IPS-15b (cell line): ENCODE measurements at regions not wholly inside any gene's neighbourhood (a gene's known extent, or its start where the extent isn't known, plus 50 kb on each side); places are given as distances from the start of the nearest gene placed in this dataset.
"Not testable (repeated sequence)": the region's sequence is repeated elsewhere in the genome, so short reads cannot be mapped to it uniquely, and the experiment has no call there.

Source experiments
- H3K27me3 ChIP-seq: one replicate; pipeline ENCODE4 v1.6.1; 2013; ENCODE audit warnings: low read length; ENCODE audit not compliant: control insufficient read depth, insufficient read depth
- H3K36me3 ChIP-seq: one replicate; pipeline ENCODE4 v1.6.1; 2013; ENCODE audit warnings: low read length; ENCODE audit not compliant: control insufficient read depth, insufficient read depth
- H3K4me1 ChIP-seq: one replicate; pipeline ENCODE4 v1.6.1; 2013; ENCODE audit warnings: mild to moderate bottlenecking, low read length; ENCODE audit not compliant: control insufficient read depth, insufficient read depth
- H3K4me3 ChIP-seq: one replicate; pipeline ENCODE4 v1.5.1; 2013; ENCODE audit warnings: low read depth, low read length
- H3K9ac ChIP-seq: one replicate; pipeline ENCODE4 v1.6.1; 2013; ENCODE audit warnings: low read depth, mild to moderate bottlenecking, low read length
- H3K9me3 ChIP-seq: one replicate; pipeline ENCODE4 v1.6.1; 2013; ENCODE audit warnings: mild to moderate bottlenecking, low read length; ENCODE audit not compliant: control insufficient read depth, insufficient read depth

DNA sequence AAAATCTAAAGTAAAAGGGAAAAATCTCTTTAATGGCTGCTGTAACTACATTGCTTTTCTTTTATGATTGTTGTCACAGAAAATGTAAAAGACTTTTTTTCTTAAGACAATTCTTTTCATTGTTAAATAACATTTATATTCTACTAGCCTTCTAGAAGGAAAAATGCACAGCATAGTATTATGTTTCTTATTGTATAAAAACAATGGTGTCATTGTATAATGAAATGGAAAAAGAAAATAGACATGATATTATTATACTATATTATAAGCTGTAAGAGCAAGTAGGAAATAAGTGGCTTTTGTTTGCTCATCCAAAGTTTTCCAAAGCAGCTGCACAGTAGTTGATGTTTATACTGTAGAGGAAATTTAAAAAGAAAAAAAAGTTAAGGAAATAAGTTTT is 1021.7 kb downstream of the EFNA5 start:
- Histone ChIP-seq H3K27me3 (no peaks in the 10 kb centered on the region), H3K4me1 (no peaks in the 10 kb centered on the region), H3K36me3 (no peaks in the 10 kb centered on the region), H3K4me3 (no peak overlapping the region), H3K9me3 (no peaks in the 10 kb centered on the region), H3K9ac (no peak overlapping the region)

- H3K4me1 ChIP-seq: no peaks in the 10 kb centered on the region
- no peak overlapping the region for H3K4me3 ChIP-seq
- H3K9me3 ChIP-seq: no peaks in the 10 kb centered on the region
- H3K36me3 ChIP-seq: no peaks in the 10 kb centered on the region
- no peaks in the 10 kb centered on the region for H3K27me3 ChIP-seq
- H3K9ac ChIP-seq: no peak overlapping the region
Observed at GRCh38 chr5:106648401-106648800, 1022.3 kb downstream of the EFNA5 start.

DNA sequence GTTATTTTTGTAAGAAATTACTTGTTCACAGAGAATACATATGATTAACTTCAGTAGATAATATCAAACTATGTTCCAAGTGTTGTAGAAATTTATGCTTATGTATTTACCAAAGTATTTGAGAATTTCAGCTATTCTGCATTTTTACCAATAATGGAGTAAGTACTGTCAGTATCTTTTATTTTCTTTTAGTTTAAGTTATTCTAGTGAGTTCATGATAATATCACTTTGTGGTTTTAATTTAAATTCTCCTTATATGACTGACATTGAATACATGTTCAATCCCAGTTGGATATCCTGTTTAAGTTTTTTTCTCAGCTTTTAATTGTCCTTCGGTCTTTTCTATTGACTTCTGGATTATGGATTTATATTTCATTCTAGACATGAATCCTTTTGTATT is 1024.6 kb downstream of the EFNA5 start:
- no peaks in the 10 kb centered on the region for H3K4me1 ChIP-seq
- H3K4me3 ChIP-seq: no peak overlapping the region
- no peak overlapping the region for H3K9ac ChIP-seq
- no peaks in the 10 kb centered on the region for H3K27me3 ChIP-seq
- H3K9me3 ChIP-seq: no peaks in the 10 kb centered on the region
- no peaks in the 10 kb centered on the region for H3K36me3 ChIP-seq

DNA sequence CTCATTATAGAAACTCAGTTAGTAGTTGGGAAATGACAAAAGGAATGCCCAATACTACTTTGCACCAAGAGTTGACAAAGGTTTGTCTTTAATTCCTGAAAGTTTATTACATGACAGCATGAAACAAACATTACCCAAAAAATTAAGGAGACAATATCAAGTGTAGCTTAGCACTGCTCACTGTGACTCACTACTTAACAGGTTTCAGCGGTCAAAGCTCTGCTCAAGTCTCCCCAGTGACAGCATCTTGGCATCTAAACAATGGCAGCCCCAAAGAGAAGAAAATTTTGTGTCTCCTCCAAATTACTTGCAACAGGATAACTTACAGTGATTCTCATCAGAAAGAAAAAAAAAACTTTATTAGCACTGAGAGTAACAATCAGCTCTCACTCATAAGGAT is 1030.2 kb downstream of the EFNA5 start:
- H3K27me3 ChIP-seq: no peaks in the 10 kb centered on the region
- H3K36me3 ChIP-seq: no peaks in the 10 kb centered on the region
- H3K4me3 ChIP-seq: no peak overlapping the region
- no peaks in the 10 kb centered on the region for H3K4me1 ChIP-seq
- no peak overlapping the region for H3K9ac ChIP-seq
- H3K9me3 ChIP-seq: no peaks in the 10 kb centered on the region

- Histone ChIP-seq H3K4me3 (no peak overlapping the region), H3K9ac (no peak overlapping the region), H3K36me3 (no peaks in the 10 kb centered on the region), H3K27me3 (no peaks in the 10 kb centered on the region), H3K4me1 (no peaks in the 10 kb centered on the region), H3K9me3 (no peaks in the 10 kb centered on the region)
Observed at GRCh38 chr5:106639488-106639887, 1031.2 kb downstream of the EFNA5 start.

GRCh38 chr5:106637275-106637674 is 1033.5 kb downstream of the EFNA5 start:
- Histone ChIP-seq H3K4me3 (no peak overlapping the region), H3K9me3 (no peaks in the 10 kb centered on the region), H3K4me1 (no peaks in the 10 kb centered on the region), H3K27me3 (no peaks in the 10 kb centered on the region), H3K9ac (no peak overlapping the region), H3K36me3 (no peaks in the 10 kb centered on the region)

DNA sequence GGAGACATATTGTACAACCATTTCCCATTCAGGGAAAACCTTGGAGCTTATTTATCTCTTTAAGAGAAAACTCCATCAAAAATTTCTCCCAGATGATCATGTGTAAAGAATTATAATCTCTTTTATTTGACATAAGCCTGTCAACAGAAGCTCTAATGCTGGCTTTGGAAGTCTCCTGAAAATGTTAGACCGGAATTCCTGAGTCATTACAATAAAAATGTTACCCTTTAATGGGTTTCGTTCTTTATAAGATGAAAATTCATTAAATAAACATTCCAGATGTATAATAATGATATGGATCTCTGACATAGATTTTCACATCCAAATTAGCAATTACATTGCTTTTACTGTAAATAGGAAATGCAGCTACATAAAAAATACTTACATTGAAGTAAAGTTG is 1036.4 kb downstream of the EFNA5 start:
- H3K36me3 ChIP-seq: no peaks in the 10 kb centered on the region
- H3K4me3 ChIP-seq: no peak overlapping the region
- H3K9ac ChIP-seq: no peak overlapping the region
- H3K4me1 ChIP-seq: no peaks in the 10 kb centered on the region
- no peaks in the 10 kb centered on the region for H3K9me3 ChIP-seq
- no peaks in the 10 kb centered on the region for H3K27me3 ChIP-seq

DNA sequence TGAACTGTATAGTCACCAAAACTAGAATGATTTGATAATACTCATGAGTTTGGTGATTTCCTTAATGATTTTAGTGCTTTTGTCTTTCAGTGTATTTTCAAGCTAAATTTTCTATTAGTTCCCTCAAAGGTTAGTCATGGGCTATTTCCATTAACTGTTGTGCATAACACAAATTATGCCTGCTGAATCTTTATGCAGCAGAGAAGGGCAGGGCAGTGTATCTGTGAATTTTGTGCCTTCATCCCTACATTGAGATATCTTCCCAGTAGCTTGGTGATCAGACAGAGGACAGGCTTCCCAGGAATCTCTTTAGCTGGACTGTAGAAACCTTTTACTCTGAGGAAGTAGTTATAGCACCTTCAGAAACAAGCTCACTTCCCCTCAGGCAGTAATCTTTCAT is 1036.9 kb downstream of the EFNA5 start:
- no peaks in the 10 kb centered on the region for H3K27me3 ChIP-seq
- H3K9me3 ChIP-seq: no peaks in the 10 kb centered on the region
- no peak overlapping the region for H3K4me3 ChIP-seq
- H3K9ac ChIP-seq: no peak overlapping the region
- H3K4me1 ChIP-seq: no peaks in the 10 kb centered on the region
- H3K36me3 ChIP-seq: no peaks in the 10 kb centered on the region

- not testable (repeated sequence) for H3K36me3 ChIP-seq, H3K9me3 ChIP-seq, H3K4me1 ChIP-seq, H3K9ac ChIP-seq, H3K27me3 ChIP-seq, H3K4me3 ChIP-seq
Observed at GRCh38 chr5:106628456-106628855, 1042.3 kb downstream of the EFNA5 start.

DNA sequence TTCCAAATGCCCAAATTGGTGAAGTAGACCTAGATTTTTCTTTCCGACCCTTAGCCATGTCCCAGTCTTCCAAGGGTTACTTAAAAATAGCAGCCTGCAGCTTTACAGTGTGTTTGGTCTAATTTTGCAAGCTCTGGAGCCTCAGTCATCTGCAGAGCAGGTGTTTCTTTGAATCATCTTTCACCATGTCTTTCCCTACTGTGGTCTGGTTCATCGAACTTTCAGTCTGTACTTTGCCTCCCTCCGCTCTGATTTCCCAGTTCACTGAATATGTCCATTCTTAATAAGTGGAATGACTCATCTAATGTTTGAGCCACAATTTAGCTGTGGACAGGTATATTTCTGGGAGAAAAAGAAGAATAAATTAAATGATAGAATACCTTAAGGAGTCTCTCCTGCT is 1060.7 kb downstream of the EFNA5 start:
- no peaks in the 10 kb centered on the region for H3K4me1 ChIP-seq
- no peaks in the 10 kb centered on the region for H3K27me3 ChIP-seq
- no peak overlapping the region for H3K9ac ChIP-seq
- no peak overlapping the region for H3K4me3 ChIP-seq
- H3K36me3 ChIP-seq: no peaks in the 10 kb centered on the region
- H3K9me3 ChIP-seq: no peaks in the 10 kb centered on the region

GRCh38 chr5:106601620-106602019 is 1069.1 kb downstream of the EFNA5 start:
- Histone ChIP-seq H3K27me3 (no peaks in the 10 kb centered on the region), H3K4me1 (no peaks in the 10 kb centered on the region), H3K36me3 (no peaks in the 10 kb centered on the region), H3K9ac (no peak overlapping the region), H3K9me3 (no peaks in the 10 kb centered on the region), H3K4me3 (no peak overlapping the region)

GRCh38 chr5:106600803-106601202 is 1069.9 kb downstream of the EFNA5 start:
- Histone ChIP-seq H3K9me3 (no peaks in the 10 kb centered on the region), H3K4me3 (no peak overlapping the region), H3K27me3 (no peaks in the 10 kb centered on the region), H3K4me1 (no peaks in the 10 kb centered on the region), H3K9ac (no peak overlapping the region), H3K36me3 (no peaks in the 10 kb centered on the region)

DNA sequence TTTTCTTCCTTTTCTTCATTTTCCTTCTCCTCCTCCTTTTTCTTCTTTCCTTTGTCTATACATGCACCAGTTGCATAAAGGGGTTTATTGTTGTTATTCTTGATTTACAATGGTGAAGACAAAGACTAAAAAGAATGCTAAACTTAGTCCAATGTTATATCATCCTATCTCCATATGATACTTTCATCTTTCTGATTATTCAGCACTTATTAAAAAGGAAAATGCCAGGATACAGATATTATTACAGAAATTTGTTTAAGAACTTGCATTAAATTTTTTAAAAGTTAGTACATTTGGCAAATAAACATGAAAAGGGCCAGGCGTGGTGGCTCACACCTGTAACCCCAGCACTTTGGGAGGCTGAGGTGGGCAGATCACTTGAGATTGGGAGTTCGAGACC is 1074.9 kb downstream of the EFNA5 start:
- no peaks in the 10 kb centered on the region for H3K4me1 ChIP-seq
- H3K9me3 ChIP-seq: no peaks in the 10 kb centered on the region
- no peak overlapping the region for H3K9ac ChIP-seq
- no peak overlapping the region for H3K4me3 ChIP-seq
- no peaks in the 10 kb centered on the region for H3K36me3 ChIP-seq
- H3K27me3 ChIP-seq: no peaks in the 10 kb centered on the region
